Endodermal cell (in vitro differentiated cells): ENCODE measurements at regions not wholly inside any gene's neighbourhood (a gene's known extent, or its start where the extent isn't known, plus 50 kb on each side); places are given as distances from the start of the nearest gene placed in this dataset.

ENCODE experiments used
- DNase-seq: peaks from one replicate; pipeline ENCODE4 v3.0.0-alpha.2; 2017
- H3K27ac ChIP-seq: 2 replicates; pipeline ENCODE4 v1.5.1; 2013; ENCODE audit warnings: mild to moderate bottlenecking, low read depth, low read length, moderate library complexity
- H3K27me3 ChIP-seq: 2 replicates; pipeline ENCODE4 v1.6.1; 2013; ENCODE audit warnings: mild to moderate bottlenecking, low read length, moderate library complexity; ENCODE audit not compliant: insufficient read depth, control insufficient read depth, poor library complexity, severe bottlenecking
- H3K36me3 ChIP-seq: 2 replicates; pipeline ENCODE4 v1.7.0; 2013; ENCODE audit warnings: mild to moderate bottlenecking, low read length, moderate library complexity; ENCODE audit not compliant: control insufficient read depth, insufficient read depth
- H3K4me1 ChIP-seq: one replicate; pipeline ENCODE4 v1.7.0; 2013; ENCODE audit warnings: low read length; ENCODE audit not compliant: control insufficient read depth, insufficient read depth
- H3K4me3 ChIP-seq: 2 replicates; pipeline ENCODE4 v1.5.1; 2013; ENCODE audit warnings: mild to moderate bottlenecking, low read length, moderate library complexity
- H3K9ac ChIP-seq: 2 replicates; pipeline ENCODE4 v1.6.1; 2013; ENCODE audit warnings: mild to moderate bottlenecking, low read length, moderate library complexity; ENCODE audit not compliant: poor library complexity, severe bottlenecking; ENCODE audit errors: extremely low read depth
- H3K9me3 ChIP-seq: 2 replicates; pipeline ENCODE4 v1.6.1; 2013; ENCODE audit warnings: mild to moderate bottlenecking, low read length, moderate library complexity; ENCODE audit not compliant: control insufficient read depth
- H3K27ac Mint-ChIP-seq: 2 replicates; pipeline ENCODE4 v1.8.0; 2020; ENCODE audit warnings: mixed read lengths
- H3K27me3 Mint-ChIP-seq: 2 replicates; pipeline ENCODE4 v1.8.0; 2021; ENCODE audit warnings: mild to moderate bottlenecking, mixed read lengths; ENCODE audit not compliant: insufficient read depth
- H3K36me3 Mint-ChIP-seq: 2 replicates; pipeline ENCODE4 v1.8.0; 2020; ENCODE audit warnings: low read depth, mixed read lengths
- H3K4me1 Mint-ChIP-seq: 2 replicates; pipeline ENCODE4 v1.8.0; 2020; ENCODE audit warnings: mixed read lengths
- H3K4me3 Mint-ChIP-seq: 2 replicates; pipeline ENCODE4 v1.8.0; 2020; ENCODE audit warnings: mild to moderate bottlenecking, moderate library complexity, mixed read lengths
- H3K9me3 Mint-ChIP-seq: 2 replicates; pipeline ENCODE4 v1.8.0; 2020; ENCODE audit warnings: mild to moderate bottlenecking, mixed read lengths
- WGBS, 2 experiments: methylation state at CpG; one replicate each; pipeline versions ENCODE4 v1.1.5 to v1.1.7; 2013; ENCODE audit warnings: missing lambda C conversion rate in 2 of 2, mixed read lengths in 1 of 2; ENCODE audit not compliant: insufficient coverage in 1 of 2, insufficient read length in 1 of 2; 5-methylcytosine and 5-hydroxymethylcytosine counted together
- TF ChIP-seq, protein P1 (sequence below): fragments of 200-600 bp; sonication (generic); conservative IDR thresholded peaks from 2 replicates; pipeline ENCODE4 v1.5.0; 2021; ENCODE audit warnings: antibody characterized with exemption, mild to moderate bottlenecking

DNA sequence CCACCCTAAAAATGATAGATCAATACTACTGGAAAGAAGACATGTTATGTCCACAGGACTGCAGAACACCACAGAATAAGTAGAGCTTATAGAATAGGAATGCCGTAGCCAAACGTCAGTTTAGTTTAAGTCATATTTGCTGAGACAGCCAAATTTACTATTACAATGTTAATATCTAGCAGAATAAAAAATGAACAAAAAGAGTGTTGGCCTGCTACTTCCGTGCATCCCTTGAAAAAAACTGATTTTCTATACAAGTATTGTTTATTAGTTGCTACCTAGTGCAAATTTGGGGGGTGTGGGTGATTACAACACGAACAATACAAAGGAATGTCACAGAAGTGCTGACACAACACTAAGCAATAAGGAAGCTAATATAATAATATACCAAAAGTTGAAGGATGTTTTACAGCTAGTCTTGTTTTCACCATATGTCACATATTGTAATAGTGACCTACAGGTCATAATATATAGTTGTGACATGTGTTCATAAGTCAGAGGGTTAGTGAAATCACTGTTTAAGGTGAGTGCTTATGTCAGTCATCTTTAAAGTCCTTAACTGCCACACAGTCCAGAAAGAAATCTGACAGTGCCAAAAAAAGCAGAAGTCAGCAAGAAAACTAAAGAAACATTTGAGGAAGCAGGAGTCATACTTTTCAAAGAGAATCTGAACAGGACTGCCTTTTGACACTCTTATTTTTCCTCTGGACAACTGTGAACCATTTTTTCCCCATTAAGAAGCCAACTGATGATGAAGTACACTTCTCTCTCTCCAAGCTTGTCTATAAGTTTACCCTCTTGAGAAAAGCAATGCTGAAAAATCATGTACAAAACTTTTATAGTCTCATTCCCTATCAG, 376.4 kb downstream of the ZEB2 start:
- WGBS, 2 experiments, result 100% methylated on average over 3 of the region's 4 CpGs; no CpG with 5 or more reads in 1 of the 2 experiments
- Mint-ChIP-seq H3K27me3 (peaks cover 3% of the 10 kb centered on the region), H3K27ac (no peak overlapping the region), H3K4me3 (no peak overlapping the region), H3K4me1 (no peaks in the 10 kb centered on the region), H3K36me3 (no peaks in the 10 kb centered on the region), H3K9me3 (no peaks in the 10 kb centered on the region)
- H3K4me3 ChIP-seq, result no peak overlapping the region
- no peaks in the 10 kb centered on the region for H3K36me3 ChIP-seq
- H3K9me3 ChIP-seq, result no peaks in the 10 kb centered on the region
- DNase-seq, result no peak
- no peak overlapping the region for H3K27ac ChIP-seq
- H3K27me3 ChIP-seq, result no peaks in the 10 kb centered on the region
- H3K9ac ChIP-seq, result no peak overlapping the region
- TF ChIP-seq, protein P1, sequence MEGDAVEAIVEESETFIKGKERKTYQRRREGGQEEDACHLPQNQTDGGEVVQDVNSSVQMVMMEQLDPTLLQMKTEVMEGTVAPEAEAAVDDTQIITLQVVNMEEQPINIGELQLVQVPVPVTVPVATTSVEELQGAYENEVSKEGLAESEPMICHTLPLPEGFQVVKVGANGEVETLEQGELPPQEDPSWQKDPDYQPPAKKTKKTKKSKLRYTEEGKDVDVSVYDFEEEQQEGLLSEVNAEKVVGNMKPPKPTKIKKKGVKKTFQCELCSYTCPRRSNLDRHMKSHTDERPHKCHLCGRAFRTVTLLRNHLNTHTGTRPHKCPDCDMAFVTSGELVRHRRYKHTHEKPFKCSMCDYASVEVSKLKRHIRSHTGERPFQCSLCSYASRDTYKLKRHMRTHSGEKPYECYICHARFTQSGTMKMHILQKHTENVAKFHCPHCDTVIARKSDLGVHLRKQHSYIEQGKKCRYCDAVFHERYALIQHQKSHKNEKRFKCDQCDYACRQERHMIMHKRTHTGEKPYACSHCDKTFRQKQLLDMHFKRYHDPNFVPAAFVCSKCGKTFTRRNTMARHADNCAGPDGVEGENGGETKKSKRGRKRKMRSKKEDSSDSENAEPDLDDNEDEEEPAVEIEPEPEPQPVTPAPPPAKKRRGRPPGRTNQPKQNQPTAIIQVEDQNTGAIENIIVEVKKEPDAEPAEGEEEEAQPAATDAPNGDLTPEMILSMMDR, result no peak
- no peaks in the 10 kb centered on the region for H3K4me1 ChIP-seq

DNA sequence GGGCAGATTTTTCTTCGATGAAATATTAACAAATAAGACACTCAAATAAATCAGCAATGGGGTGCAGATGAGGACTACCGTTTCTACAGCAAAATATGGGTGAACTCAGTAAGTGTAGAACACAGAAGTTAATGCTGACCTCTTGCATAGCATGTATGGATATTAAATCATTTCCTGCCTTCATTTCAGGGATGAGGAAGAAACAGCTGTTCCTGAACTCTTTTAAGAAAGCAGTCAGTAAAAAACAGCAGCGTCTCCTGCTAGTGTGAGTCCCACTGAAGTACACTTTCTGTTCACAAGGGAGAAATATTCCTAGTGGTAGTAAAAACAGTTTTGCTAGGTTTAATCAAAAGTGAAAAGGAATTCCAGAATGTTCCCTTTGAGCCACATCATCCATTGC, 379.0 kb downstream of the ZEB2 start:
- Histone ChIP-seq H3K9ac (no peak overlapping the region), H3K4me3 (no peak overlapping the region), H3K9me3 (no peaks in the 10 kb centered on the region), H3K27me3 (peaks cover 6% of the 10 kb centered on the region), H3K27ac (no peak overlapping the region), H3K36me3 (no peaks in the 10 kb centered on the region), H3K4me1 (no peaks in the 10 kb centered on the region)
- 97 to 100% methylated on average over 1 to 3 of the region's 3 CpGs for WGBS, 2 experiments
- Mint-ChIP-seq H3K9me3 (no peaks in the 10 kb centered on the region), H3K4me1 (peaks cover 10% of the 10 kb centered on the region), H3K27ac (no peak overlapping the region), H3K36me3 (no peaks in the 10 kb centered on the region), H3K4me3 (no peak overlapping the region), H3K27me3 (peaks cover 23% of the 10 kb centered on the region)
- TF ChIP-seq, protein P1, result no peak
- no peak for DNase-seq

DNA sequence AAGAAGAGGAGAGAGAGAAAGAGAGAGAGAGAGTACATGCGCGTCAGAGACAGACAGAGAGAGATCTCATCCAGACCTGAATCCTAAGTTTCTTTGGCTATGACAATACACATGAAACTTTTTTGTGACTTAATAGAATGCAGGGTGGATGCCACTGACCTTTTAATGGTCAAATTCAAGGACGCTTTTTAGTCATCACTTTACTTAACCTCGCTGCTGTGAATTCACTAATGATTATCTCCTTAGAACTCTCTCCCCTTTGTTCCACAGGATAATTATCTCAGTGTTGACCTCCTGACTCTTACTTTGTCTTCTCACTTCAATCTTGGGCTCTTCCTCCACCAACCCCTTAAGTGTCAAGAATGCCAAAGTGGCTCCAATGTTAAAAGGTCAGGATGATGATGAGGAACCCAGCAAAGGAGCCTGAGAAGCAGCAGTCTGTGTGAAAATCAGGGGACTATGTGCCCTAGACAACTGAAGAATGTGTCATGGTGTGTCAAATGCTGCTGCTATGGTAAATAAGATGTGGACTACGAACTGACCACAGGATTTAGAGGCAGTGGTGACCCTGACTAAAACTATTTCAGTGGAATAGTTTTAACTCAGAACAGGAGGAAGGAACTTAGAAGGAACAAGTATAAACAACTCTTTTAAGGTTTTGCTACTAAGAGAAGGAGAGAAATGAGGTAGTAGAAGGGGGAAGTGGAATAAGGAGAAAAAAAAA, 382.1 kb downstream of the ZEB2 start:
- H3K27ac ChIP-seq, result no peak overlapping the region
- H3K4me3 Mint-ChIP-seq, result no peak overlapping the region
- 66 to 84% methylated on average over 3 to 5 of the region's 5 CpGs for WGBS, 2 experiments

More for the DNA sequence above, 382.1 kb downstream of the ZEB2 start:
- no peaks in the 10 kb centered on the region for H3K36me3 ChIP-seq
- TF ChIP-seq, protein P1, result no peak
- Mint-ChIP-seq H3K36me3 (peaks cover 2% of the 10 kb centered on the region), H3K27ac (no peak overlapping the region), H3K27me3 (peaks cover 42% of the 10 kb centered on the region), H3K9me3 (no peaks in the 10 kb centered on the region), H3K4me1 (peaks cover 15% of the 10 kb centered on the region)
- H3K4me3 ChIP-seq, result peak overlapping the region; percentile 32
- no peak for DNase-seq
- H3K27me3 ChIP-seq, result peaks cover 14% of the 10 kb centered on the region
- H3K9ac ChIP-seq, result no peak overlapping the region
- H3K4me1 ChIP-seq, result no peaks in the 10 kb centered on the region
- no peaks in the 10 kb centered on the region for H3K9me3 ChIP-seq
